ENCODE measurements at regions not wholly inside any gene's neighbourhood (a gene's known extent, or its start where the extent isn't known, plus 50 kb on each side); places are given as distances from the start of the nearest gene placed in this dataset.

GRCh38 chr6:166010136-166010960 lies 157.3 kb downstream of the TBXT start:
- no peaks in the 10 kb centered on the region for H3K9me3 ChIP-seq (ENCODE audit: control insufficient read depth, low read length)
- H3K27ac ChIP-seq: no peak overlapping the region
- H3K36me3 ChIP-seq (ENCODE audit: control insufficient read depth, insufficient read depth, low read length): no peaks in the 10 kb centered on the region
- H3K4me1 ChIP-seq: no peaks in the 10 kb centered on the region
- no peak overlapping the region for H2AFZ ChIP-seq
- H3K4me2 ChIP-seq (ENCODE audit: low read length): no peak overlapping the region
- no peak for TF ChIP-seq CTCF (IDR thresholded peaks at IDR 0.05)
- H3K4me3 ChIP-seq (ENCODE audit: low read depth, low read length): no peak overlapping the region
- H3K79me2 ChIP-seq: no peaks in the 10 kb centered on the region
- no peak overlapping the region for H3K9ac ChIP-seq
- peaks cover 15% of the 10 kb centered on the region for H3K27me3 ChIP-seq (ENCODE audit: control insufficient read depth, insufficient read depth, low read length)

- no peak overlapping the region for H3K27ac ChIP-seq
- no peaks in the 10 kb centered on the region for H3K79me2 ChIP-seq
- H3K27me3 ChIP-seq (ENCODE audit: control insufficient read depth, insufficient read depth, low read length): peaks cover 15% of the 10 kb centered on the region
- TF ChIP-seq CTCF (IDR thresholded peaks at IDR 0.05): no peak
- no peak overlapping the region for H3K9ac ChIP-seq
- H3K4me2 ChIP-seq (ENCODE audit: low read length): no peak overlapping the region
- H3K36me3 ChIP-seq (ENCODE audit: control insufficient read depth, insufficient read depth, low read length): no peaks in the 10 kb centered on the region
- no peaks in the 10 kb centered on the region for H3K9me3 ChIP-seq (ENCODE audit: control insufficient read depth, low read length)
- H3K4me1 ChIP-seq: no peaks in the 10 kb centered on the region
- no peak overlapping the region for H3K4me3 ChIP-seq (ENCODE audit: low read depth, low read length)
- no peak overlapping the region for H2AFZ ChIP-seq
Measured at GRCh38 chr6:166009385-166010031, 158.1 kb downstream of the TBXT start.

GRCh38 chr6:166008441-166009369 lies 158.9 kb downstream of the TBXT start:
- H3K4me1 ChIP-seq: no peaks in the 10 kb centered on the region
- H3K27me3 ChIP-seq (ENCODE audit: control insufficient read depth, insufficient read depth, low read length): peaks cover 15% of the 10 kb centered on the region
- H3K9me3 ChIP-seq (ENCODE audit: control insufficient read depth, low read length): no peaks in the 10 kb centered on the region
- no peak overlapping the region for H3K9ac ChIP-seq
- H3K4me3 ChIP-seq (ENCODE audit: low read depth, low read length): no peak overlapping the region
- no peaks in the 10 kb centered on the region for H3K79me2 ChIP-seq
- H3K36me3 ChIP-seq (ENCODE audit: control insufficient read depth, insufficient read depth, low read length): no peaks in the 10 kb centered on the region
- no peak overlapping the region for H2AFZ ChIP-seq
- TF ChIP-seq CTCF (IDR thresholded peaks at IDR 0.05): no peak
- no peak overlapping the region for H3K27ac ChIP-seq
- H3K4me2 ChIP-seq (ENCODE audit: low read length): peak overlapping the region; percentile 12

- H3K4me3 ChIP-seq (ENCODE audit: low read depth, low read length): no peak overlapping the region
- no peaks in the 10 kb centered on the region for H3K79me2 ChIP-seq
- H3K27ac ChIP-seq: no peak overlapping the region
- no peaks in the 10 kb centered on the region for H3K9me3 ChIP-seq (ENCODE audit: control insufficient read depth, low read length)
- TF ChIP-seq CTCF (IDR thresholded peaks at IDR 0.05): no peak
- peaks cover 15% of the 10 kb centered on the region for H3K27me3 ChIP-seq (ENCODE audit: control insufficient read depth, insufficient read depth, low read length)
- no peaks in the 10 kb centered on the region for H3K36me3 ChIP-seq (ENCODE audit: control insufficient read depth, insufficient read depth, low read length)
- H3K4me2 ChIP-seq (ENCODE audit: low read length): no peak overlapping the region
- H2AFZ ChIP-seq: no peak overlapping the region
- no peaks in the 10 kb centered on the region for H3K4me1 ChIP-seq
- no peak overlapping the region for H3K9ac ChIP-seq
Measured at GRCh38 chr6:166007349-166008263, 160.0 kb downstream of the TBXT start.
